ENCODE measurements at regions not wholly inside any gene's neighbourhood (a gene's known extent, or its start where the extent isn't known, plus 50 kb on each side); places are given as distances from the start of the nearest gene placed in this dataset.
"Not testable (repeated sequence)": the region's sequence is repeated elsewhere in the genome, so short reads cannot be mapped to it uniquely, and the experiment has no call there.

DNA sequence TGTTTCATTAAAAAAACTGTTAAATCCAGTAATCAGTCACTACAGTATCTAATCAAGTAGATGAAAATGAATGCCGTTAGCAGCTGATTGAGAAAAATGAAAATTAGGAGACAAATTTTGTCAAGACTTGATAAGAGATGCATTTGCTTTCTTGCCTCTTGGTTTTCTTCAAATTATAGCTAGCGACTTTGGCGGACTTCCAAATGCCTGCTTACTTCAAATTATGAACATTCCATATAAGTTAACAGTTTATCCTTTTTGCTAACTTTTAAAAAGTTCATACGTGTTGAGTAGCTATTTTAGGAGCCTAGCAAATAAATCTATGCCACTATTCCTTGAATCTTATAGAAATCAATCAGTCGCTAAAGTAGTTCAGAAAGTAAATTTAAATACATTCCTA lies 58.8 kb downstream of the PPP4R3C start:
- no peak for DNase-seq

DNA sequence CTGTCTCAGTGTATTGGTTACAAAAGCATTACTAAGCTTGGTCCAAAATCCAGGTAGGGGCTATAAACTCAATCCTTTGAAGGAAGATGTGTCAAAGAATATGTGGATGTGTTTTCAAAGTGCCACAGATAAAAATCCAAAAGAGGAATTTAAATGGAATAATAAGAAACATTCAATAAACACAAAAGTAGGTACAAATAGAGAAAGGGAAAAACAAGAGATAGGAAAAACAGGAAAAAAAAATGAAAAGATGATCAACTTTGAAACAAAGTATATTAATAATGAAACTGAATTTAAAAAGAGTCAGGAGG lies 64.0 kb downstream of the PPP4R3C start:
- no peak for DNase-seq

DNA sequence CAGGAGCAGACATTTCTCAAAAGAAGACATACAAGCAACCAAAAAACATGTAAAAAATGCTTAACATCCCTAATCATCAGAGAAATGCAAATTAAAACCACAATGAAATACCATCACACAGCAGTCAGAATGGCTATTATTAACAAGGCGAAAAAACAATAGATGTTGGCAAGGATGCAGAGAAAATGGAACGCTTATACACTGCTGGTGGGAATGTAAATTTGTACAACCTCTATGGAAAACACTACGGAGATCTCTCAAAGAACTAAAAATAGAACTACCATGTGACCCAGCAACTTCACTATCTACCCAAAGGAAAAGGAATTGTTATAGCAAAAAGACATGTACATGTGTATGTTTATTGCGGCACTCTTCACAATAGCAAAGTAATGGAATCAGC lies 71.5 kb downstream of the PPP4R3C start:
- no peak for DNase-seq

DNA sequence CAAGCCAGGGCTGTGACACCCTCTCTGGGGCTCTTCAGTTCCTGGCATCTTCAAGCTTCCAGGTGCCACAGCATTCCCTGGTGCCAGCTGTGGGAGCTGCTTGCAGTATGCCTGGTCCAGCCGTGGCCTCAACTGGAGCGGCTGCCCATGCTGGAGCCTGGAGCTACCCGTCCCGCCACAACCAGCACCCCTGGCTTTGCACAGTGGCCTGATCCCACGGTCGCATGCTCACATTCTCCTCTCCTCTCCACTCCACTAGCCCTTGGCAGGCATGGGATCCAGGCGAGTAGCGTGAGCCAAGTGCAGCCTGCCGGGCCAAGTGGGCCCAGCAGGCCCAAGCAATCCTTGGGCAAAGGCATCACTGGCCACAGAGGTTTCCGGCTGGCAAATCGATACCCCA lies 81.7 kb downstream of the PPP4R3C start:
- no peak for DNase-seq

DNA sequence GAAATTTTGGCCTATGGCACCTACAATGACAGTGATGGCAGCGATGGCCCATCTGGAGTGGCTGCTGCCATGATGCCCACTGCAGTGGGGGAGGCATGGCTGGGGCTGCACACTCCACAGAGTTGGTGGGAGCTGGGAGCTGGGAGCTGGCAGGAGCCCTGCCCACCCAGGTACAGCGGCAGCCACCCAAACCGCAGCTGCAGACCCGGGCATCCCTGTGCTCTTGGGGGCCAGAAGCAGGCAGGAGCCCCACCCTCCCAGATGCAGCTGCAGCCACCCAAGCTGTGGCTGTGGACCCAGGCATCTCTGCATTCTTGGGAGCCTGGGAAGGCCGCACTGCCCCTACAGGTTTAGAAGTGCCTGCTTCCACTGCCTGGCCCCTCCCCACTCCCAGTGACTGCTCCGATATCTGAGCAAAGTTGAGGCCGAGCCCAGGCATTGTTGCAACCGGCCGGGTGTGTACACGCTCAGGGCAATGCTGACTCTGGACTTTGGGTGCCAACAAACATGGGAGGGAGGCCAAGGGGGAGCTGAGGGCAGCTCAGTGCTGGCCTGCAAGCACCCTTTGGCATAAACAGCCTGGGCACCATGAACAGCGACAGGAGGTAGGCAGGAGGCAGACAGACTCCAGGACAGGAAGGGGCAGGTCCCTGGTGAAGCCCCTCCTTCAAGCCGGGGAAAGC lies 82.8 kb downstream of the PPP4R3C start:
- DNase-seq: no peak

DNA sequence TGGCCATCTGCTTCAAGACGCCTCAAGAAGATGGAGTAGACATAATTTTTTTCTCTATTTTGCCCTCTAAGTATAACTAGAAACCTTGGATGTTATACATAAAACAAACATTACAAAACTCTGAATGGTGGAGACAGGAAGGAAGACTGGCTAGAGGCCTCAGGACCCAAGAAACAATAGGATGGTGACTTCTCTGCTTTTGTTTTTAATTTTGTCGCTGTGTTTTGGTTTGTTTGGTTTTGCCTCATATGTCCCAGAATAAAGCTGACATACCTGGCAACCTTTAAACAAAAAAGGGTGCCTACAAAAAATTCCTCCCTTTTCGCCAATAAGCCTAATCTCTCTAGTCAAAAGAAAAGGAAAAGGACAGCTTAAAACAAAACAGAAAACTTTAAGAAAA lies 109.1 kb downstream of the PPP4R3C start:
- no peak for DNase-seq

DNA sequence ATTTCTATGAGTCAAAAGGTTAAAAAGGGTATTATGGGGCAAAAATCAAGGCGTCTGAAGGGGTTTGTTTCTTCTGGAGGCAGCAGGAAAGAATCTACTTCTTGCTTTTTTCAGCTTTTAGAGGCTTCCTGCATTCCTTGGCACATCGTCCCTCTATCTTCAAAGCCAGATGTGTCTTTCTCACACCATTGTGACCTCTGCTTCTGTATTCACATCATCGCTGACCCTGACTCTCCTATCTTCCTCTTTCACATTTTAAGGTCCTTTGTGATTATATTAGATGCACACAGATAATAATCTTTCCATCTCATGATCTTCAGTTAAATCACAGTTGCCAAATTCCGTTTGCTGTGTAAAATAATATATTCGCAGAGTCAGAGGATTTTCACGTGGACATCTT lies 112.7 kb downstream of the PPP4R3C start:
- DNase-seq: no peak

DNA sequence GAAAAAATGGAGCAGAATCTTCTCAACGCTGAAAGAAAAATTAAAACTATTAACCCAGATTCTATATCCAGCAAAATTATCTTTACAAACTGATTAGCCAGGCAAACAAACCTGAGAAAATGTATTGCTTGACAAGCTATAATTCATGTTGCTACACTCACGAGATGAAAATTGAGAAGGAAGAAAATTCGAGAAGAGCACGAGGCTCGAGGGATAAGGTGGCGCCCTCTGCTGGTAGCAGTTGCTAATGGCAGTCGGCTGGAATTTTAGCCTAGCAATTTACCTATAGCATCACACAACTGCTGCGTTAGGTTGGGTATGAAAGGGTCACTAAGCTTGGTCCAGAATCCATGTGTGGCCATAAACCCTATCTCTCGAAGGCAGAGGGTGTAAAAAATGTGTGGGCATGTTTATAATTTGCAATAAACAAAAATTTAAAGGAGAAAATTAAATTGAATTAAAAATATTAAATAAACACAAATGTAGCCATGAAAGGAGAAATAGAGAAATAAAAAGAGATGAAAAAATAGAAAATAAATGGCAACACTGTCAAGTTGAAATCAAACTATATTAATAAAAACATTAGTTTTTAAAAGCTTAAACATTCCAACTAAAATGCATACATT lies 126.6 kb downstream of the PPP4R3C start:
- peak in 1 of 2 donors; percentile 3 for DNase-seq

DNA sequence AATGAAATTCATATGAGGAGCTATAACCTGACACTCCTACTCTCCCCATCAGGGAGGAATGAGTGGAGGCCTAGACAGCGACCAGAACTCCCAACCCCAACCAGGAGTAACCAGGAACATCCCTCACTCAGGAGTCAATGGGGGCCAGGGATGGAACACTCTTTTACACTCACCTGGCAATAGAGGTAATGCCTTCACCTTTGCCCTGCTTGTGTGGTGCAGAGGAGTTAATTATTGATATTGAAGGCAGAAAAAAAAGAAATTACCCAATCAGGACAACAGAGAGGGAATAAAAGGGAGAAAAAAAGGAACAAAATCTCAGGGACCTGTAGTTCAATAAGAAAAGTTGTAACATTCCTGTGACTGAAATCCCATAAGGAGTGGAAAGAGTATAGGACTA lies 141.5 kb downstream of the PPP4R3C start:
- no peak for DNase-seq

DNA sequence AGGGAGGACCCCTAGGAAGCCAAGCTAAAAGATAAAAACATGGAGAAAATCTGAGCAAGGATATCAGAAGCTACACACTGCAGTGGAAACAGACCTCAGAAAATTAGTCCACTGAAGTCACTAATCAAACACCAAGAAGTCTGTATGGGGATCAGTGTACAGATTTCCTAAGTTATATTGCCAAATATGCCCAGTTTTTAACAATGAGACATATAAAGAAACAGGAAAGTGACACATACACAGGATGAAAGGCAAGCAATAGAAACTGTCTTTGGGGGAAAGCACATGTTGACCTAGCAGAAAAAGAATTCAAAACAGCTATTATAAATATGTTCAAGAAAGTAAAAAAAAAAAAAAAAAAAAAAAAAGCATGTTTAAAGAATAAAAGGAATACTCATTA lies 153.7 kb downstream of the PPP4R3C start:
- DNase-seq: no peak

DNA sequence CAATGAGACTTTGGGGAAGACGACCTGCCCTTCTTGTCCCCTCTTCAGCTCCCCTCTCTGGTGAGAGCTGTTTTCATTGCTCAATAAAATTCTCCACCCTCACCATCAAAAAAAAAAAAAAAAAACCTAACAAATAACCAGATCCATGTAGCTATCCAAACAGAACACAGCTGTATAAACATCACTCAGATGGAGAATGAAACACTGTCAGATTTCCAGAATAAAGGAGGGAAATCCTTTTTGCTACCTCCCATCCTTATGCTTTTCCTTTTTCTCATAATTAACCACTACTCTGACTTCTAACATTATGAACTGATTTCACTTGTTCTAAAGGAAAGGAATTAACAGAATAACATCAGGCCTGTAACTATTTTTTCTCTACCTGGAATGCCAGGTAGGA lies 155.6 kb downstream of the PPP4R3C start:
- no peak for DNase-seq

DNA sequence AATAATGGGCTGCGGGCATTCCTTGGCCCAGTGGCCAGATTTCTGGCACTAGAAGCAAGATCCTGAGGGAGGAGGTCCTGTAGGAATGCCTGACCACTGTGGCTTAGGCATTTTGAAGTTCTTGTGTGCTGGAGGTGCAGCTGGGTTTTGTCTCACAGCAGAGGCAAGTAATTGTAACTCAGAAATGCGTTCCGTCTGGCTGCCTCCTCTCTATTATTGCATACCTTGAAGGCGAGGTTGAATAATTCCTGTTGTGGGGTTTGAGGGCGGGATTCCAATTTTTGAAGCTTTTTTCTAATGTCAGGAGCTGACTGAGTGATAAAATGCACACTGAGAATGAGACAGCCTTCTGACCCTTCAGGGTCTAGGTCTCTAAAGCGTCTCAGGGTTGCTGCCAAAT lies 170.6 kb downstream of the PPP4R3C start:
- DNase-seq: not testable (repeated sequence)

DNA sequence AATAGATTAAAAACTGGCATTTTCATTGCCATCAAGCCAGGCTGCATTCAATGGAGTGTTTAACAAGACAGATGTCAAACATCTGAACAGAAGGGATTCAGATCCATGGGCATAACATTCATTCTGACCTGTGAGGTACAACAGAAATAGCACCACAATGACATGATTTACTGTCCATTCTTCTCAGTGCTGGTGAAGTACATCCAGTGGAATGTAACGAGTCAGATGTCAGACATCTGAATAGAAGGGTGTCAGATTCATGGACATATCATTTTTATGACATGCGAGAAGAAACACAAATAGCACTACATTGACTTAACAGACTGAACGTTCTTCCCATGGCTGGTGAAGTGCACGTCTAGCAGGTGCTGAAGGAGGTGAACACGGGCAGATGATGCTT lies 186.4 kb downstream of the PPP4R3C start:
- DNase-seq: no peak

DNA sequence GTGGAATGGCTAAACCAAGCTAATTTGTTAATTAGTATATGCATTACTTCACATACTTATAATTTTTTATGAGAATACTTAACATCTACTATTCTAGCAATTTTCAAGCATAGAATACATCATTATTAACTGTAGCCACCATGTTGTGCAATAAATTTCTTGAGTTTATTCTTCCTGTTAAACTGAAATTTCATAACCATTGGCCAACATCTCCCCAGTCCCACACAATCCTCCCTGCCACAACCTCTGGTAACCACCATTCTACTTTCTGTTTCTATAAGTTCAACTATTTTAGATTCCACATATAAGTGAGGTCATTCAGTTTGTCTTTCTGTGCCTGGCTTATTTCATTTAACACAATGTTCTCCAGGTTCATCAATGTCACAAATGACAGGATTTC lies 208.5 kb downstream of the PPP4R3C start:
- DNase-seq: no peak

DNA sequence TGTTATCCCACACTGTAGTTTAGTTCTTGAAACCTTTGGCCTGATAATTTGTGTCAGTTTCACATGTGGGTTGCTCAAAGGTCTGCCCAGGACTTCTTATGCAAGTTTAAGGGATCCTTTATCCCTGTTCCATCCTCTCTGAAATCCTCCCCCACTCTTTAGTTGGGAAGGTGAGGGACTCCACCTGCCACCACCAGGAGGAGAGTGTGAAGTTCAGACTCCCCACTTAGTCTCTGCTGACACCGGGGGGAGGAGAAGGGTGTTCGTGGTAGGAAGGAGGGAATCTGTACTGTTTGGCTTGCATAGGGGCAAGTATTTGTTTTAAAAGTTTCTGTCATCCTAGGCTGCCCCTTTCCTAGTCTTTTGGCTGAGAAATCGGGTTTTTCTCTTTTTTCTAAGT lies 211.8 kb downstream of the PPP4R3C start:
- no peak for DNase-seq

DNA sequence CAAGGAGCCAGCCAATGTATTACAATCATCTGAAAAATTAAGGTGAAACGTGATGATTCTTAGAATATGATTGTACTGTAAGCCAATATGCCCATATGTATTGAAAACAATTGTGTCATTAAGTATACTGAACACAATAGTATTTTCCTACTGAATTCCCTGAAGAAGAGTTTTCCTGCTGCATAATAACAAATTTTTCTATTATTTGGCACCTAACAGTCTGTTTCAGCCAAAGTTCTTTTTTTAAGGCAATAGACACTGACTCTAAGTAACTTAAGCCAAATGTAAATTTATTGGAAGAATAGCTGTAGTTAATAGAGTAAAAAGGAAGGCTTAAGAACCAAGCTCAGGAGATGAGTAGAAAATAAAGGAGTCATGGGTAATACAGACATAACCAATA lies 220.6 kb downstream of the PPP4R3C start:
- DNase-seq: no peak

DNA sequence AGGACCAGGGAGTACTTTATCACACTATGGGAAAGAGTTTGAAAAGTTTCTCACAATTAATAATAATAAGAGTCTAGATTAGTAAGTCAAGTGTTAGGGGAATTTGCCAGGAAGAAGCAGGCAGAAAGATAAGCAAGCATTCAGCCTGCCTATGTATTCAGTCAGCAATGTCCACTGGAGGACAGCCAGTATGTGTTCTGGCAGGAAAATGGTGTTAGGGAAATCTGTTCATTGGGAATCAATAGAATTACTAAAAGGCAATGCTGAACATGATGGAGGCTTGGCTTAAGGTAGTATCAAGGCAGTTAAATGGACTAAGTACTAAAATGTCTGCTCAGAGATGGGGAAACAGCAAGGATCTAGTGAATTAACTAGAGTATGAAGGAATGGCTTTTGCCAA lies 221.2 kb downstream of the PPP4R3C start:
- DNase-seq: no peak

DNA sequence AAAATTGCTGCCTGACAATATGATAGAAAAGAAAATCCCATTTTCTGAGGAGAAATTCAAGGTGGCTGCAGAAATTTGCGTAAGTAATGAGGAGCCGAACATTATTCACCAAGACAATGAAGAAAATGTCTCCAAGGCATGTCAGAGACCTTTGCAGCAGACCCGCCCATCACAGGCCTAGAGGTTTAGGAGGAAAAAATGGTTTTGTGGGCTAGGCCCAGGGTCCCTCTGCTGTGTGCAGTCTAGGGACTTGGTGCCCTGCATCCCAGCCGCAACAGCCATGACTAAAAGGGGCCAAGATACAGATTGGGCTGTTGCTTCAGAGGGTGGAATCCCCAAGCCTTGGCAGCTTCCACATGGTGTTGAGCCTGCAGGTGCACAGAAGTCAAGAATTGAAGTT lies 223.1 kb downstream of the PPP4R3C start:
- not testable (repeated sequence) for DNase-seq

DNA sequence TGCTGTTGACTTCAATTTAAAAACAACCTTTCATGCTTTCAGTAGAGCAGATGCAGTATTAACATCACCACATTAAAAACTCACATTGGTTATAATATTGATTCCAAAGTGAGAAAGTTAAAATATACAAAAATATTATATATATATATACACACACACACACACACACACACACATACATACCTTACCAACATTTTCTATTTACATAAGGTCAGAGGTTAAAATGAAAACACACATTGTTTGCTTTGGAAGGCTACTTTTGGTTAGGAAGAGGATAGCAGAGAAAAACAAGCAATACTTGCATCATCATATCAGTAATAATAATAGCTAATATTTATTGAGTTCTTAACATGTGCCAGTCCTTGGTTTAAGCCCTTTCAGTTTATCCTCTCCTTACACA lies 226.5 kb downstream of the PPP4R3C start:
- no peak for DNase-seq

DNA sequence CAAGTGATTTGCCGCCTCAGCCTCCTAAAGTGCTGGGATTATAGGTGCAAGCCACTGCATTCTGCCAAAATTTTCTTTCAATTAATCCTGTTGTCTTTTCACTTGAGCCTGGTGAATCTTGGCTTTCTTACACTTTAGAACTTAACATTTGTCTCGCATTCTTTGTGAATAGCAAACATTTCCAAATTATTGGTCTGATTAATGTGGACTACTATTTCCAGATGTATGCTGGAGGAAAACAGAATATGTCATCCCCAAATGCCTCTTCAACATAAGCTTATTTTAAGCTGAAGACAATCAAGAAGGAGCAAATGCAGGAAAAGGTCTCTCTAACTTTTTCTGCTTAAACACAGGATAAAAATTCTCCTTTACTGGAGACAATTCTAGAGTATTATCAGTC lies 233.4 kb downstream of the PPP4R3C start:
- no peak for DNase-seq

DNA sequence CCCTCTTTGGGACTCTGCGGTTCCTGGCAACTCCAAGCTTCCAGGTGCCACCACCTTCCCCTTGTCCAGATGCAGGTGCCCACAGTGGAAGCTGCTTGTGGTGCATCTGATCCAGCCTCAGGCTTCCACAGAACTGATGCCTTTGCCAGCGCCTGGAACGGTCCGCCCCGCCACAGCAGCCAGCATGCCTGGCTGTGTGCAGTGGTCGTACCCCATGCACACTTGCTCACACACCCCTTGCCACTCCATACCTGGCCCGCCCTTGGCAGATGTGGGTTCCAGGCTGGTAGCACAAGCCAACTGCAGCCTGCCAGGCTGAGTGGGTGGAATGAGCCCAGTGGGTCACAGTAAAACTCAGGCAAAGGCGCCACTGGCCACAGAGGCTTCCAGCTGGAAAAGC lies 240.5 kb downstream of the PPP4R3C start:
- no peak for DNase-seq

DNA sequence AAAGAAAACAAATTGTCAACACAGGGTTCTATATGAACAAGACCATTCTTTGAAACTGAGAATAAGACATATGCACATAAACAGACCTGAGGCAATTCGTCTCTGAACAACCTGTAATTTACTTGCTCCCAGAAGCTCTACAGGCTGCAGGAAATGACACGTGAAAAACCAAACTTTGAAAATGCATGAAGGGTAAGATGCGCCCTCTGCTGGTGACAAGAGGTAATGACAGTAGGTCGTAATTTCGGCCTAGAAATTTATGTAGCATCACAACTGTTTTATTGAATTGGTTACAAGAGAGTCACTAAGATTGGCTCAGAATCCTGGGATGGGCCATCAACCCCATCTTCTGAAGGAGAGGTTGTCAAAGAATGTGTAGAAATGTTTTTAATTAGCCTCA lies 276.5 kb downstream of the PPP4R3C start:
- DNase-seq: no peak

DNA sequence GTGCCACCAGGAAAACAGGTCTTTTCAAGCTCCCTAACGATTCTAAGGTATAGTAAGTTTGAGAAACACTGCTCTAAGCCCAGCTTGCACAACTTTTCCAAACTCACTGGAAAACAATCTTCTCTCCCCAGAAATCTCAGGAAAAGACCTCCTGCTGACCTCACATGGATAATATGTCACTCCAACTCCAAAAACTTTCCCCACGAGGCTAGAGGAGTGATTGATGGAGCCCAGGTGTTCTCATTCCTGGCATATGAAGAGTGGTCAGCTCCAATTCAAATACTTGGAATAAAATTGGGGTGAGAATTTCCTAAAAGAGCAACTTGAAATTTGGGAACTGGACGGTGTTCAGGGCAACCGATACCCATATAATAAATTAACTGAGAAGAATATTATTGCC lies 299.9 kb downstream of the PPP4R3C start:
- no peak for DNase-seq

DNA sequence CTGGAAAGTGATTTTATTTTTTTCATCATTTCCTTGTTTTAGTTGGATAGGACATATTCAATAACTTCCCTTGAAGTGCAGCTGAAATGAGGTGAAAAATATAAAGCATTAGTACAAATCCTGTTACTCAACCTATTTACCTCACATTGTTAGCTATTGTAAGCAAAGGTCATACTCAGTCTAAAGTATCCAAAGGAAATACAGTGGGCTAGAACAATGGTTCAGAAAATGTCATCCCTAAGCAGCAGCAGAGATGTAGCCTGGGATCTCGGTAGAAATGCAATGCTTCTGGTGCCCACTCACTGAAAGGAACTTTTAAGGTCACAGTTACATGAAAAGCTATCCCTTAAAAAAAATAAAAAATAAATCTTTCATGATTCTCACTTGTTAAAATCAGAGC lies 300.6 kb downstream of the PPP4R3C start:
- DNase-seq: no peak

DNA sequence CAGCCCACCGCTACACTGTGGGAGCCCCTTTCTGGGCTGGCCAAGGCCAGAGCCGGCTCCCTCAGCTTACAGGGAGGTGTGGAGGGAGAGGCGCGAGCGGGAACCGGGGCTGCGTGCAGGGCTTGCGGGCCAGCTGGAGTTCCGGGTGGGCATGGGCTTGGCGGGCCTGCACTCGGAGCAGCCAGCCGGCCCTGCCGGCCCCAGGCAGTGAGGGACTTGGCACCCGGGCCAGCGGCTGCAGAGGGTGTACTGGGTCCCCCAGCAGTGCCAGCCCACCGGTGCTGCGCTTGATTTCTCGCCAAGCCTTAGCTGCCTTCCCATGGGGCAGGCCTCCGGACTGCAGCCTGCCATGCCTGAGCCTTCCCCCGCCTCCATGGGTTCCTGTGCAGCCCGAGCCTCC lies 306.2 kb downstream of the PPP4R3C start:
- DNase-seq: not testable (repeated sequence)
